Tibial nerve (tissue), 4 donors: ENCODE measurements at regions not wholly inside any gene's neighbourhood (a gene's known extent, or its start where the extent isn't known, plus 50 kb on each side); places are given as distances from the start of the nearest gene placed in this dataset.

Experiments used
- DNase-seq, 2 donors: peaks; one replicate each; pipeline ENCODE4 v3.0.0-alpha.2; 2019; ENCODE audit warnings: low spot score in 2 of 2
- H3K27ac ChIP-seq, 4 donors: fragments of 200-600 bp; sonication (generic) in 3 of 4; one replicate each; pipeline ENCODE4 v1.5.1; 2017 to 2019; ENCODE audit warnings: mild to moderate bottlenecking in 1 of 4
- H3K27me3 ChIP-seq, 2 donors: fragments of 200-600 bp; sonication (generic) in 1 of 2; one replicate each; pipeline versions ENCODE4 v1.5.1 to v1.6.0; 2017 to 2019
- H3K36me3 ChIP-seq, 3 donors: fragments of 200-600 bp; sonication (generic); one replicate each; pipeline ENCODE4 v1.5.1; 2018 to 2019
- H3K4me1 ChIP-seq, 4 donors: fragments of 200-600 bp; sonication (generic) in 3 of 4; one replicate each; pipeline ENCODE4 v1.5.1; 2017 to 2019
- H3K4me3 ChIP-seq, 4 donors: fragments of 200-600 bp; sonication (generic) in 3 of 4; one replicate each; pipeline ENCODE4 v1.5.1; 2017 to 2019; ENCODE audit warnings: mild to moderate bottlenecking in 1 of 4, moderate library complexity in 1 of 4
- H3K9me3 ChIP-seq, 4 donors: fragments of 200-600 bp; sonication (generic) in 3 of 4; one replicate each; pipeline ENCODE4 v1.5.1; 2017 to 2019
- EP300 ChIP-seq, 2 donors: sonication (generic); formaldehyde crosslinking; IDR thresholded peaks; one replicate each; pipeline ENCODE4 v1.6.1; 2017; ENCODE audit warnings: antibody characterized with exemption in 2 of 2, mild to moderate bottlenecking in 1 of 2
- POLR2A ChIP-seq, 2 donors: fragments of 450-650 bp; IDR thresholded peaks; one replicate each; pipeline ENCODE4 v1.6.1; 2017; ENCODE audit warnings: antibody characterized with exemption in 2 of 2, mild to moderate bottlenecking in 2 of 2, moderate library complexity in 2 of 2
- WGBS, 2 donors: methylation state at CpG; one replicate each; pipeline ENCODE4 v1.1.5; 2018; 5-methylcytosine and 5-hydroxymethylcytosine counted together
- TF ChIP-seq, protein P1 (sequence below), 5 experiments: fragments of 200-600 bp in 3 of 5; fragments of 450-650 bp in 2 of 5; sonication (generic) in 3 of 5; IDR thresholded peaks; one replicate each; pipeline ENCODE4 v1.5.1; 2016 to 2019; ENCODE audit warnings: antibody characterized with exemption in 5 of 5, mild to moderate bottlenecking in 3 of 5, moderate library complexity in 2 of 5

DNA sequence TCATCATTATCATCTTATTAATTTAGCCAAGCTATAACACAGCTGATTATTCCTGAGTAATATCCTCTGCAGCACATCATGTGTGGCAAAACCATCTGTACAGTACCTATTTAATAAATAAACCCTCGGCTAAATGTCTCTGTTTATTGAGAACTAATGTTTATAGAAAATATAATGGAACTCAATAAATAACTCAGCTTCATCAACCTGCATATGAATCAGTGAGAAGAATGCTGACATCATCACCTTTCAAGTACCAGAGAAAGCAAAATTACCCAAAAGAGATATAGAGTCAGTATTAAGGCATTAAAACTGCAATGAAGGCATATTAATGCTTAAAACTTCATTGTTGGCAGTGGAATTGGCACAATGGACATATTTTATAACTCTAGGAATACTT is 558.3 kb downstream of the PLCL1 start:
- no peaks in the 10 kb centered on the region for H3K4me1 ChIP-seq
- no peaks in the 10 kb centered on the region for H3K27me3 ChIP-seq
- TF ChIP-seq, protein P1, sequence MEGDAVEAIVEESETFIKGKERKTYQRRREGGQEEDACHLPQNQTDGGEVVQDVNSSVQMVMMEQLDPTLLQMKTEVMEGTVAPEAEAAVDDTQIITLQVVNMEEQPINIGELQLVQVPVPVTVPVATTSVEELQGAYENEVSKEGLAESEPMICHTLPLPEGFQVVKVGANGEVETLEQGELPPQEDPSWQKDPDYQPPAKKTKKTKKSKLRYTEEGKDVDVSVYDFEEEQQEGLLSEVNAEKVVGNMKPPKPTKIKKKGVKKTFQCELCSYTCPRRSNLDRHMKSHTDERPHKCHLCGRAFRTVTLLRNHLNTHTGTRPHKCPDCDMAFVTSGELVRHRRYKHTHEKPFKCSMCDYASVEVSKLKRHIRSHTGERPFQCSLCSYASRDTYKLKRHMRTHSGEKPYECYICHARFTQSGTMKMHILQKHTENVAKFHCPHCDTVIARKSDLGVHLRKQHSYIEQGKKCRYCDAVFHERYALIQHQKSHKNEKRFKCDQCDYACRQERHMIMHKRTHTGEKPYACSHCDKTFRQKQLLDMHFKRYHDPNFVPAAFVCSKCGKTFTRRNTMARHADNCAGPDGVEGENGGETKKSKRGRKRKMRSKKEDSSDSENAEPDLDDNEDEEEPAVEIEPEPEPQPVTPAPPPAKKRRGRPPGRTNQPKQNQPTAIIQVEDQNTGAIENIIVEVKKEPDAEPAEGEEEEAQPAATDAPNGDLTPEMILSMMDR (IDR thresholded peaks at IDR 0.05): no peak
- TF ChIP-seq EP300 (IDR thresholded peaks at IDR 0.05) (no peak), POLR2A (IDR thresholded peaks at IDR 0.05) (no peak)
- no peaks in the 10 kb centered on the region for H3K36me3 ChIP-seq
- 69 to 86% methylated on average over 1 of the region's 1 CpG for WGBS, 2 donors
- H3K27ac ChIP-seq: no peak overlapping the region
- DNase-seq: no peak
- no peaks in the 10 kb centered on the region for H3K9me3 ChIP-seq
- H3K4me3 ChIP-seq: no peak overlapping the region

DNA sequence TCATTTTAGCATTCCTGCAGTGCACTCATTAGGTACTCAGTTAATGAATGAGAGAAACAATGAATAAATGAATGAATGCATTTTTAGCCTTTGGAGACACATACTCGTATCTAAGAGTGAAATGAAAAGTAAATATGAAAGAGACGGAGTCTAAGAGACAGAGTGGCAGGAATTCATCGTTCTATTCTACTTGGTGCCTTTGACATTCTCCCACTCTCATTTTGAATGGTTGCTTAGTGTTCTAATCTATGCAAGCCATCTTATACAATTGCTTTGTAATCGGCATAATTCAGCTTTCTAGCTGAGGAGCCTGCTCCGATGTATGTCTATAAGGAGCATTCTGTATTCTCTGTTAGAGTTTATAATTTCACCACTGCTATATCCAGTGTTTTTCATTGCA is 554.9 kb downstream of the PLCL1 start:
- no peak for DNase-seq
- Histone ChIP-seq H3K4me3 (no peak overlapping the region), H3K9me3 (no peaks in the 10 kb centered on the region), H3K36me3 (no peaks in the 10 kb centered on the region), H3K27ac (no peak overlapping the region), H3K4me1 (no peaks in the 10 kb centered on the region), H3K27me3 (no peaks in the 10 kb centered on the region)
- TF ChIP-seq EP300 (IDR thresholded peaks at IDR 0.05) (no peak), POLR2A (IDR thresholded peaks at IDR 0.05) (no peak)
- TF ChIP-seq, protein P1 (IDR thresholded peaks at IDR 0.05): no peak
- WGBS, 2 donors: 55 to 72% methylated on average over 5 of the region's 5 CpGs

DNA sequence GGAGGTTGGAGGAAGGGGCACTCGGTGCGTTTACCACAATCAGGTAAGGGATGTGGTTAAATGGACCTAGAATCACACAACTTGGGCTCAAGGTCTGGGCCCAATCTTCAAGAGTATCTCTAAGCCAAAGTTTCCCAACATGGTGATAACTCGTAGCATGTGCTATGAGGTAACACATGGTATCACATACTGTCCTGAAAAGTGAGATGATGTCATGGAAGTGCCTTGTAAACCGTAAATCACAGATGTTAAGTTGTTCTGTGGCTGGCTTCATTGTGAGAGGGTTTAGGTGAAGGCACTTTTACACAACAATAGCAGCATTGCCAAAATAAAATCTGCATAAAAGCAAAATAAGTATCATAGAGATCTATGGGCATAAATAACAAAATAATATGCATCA is 551.8 kb downstream of the PLCL1 start:
- H3K9me3 ChIP-seq: no peaks in the 10 kb centered on the region
- TF ChIP-seq EP300 (IDR thresholded peaks at IDR 0.05): no peak
- TF ChIP-seq, protein P1 (IDR thresholded peaks at IDR 0.05): no peak
- 91% methylated on average over 4 of the region's 4 CpGs for WGBS, 2 donors

DNA sequence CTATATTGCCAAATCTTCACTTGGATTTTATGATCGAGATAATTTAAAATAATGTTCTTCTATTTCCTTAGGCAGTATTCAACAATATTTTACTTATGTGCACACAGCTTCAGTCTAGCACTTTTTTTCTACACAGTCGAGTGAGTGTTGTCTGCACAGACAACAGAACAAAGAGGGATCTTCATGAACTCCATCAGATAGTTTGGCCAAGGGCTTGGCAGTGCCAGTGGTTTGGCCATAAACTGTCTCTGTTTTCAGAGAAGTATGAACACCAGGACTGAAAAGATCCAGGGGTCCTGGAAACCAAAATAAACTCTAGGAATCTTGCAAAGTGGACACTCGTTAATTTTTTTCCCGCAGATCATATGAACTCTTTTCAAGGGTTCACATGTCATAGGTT is 547.3 kb downstream of the PLCL1 start:
- no peaks in the 10 kb centered on the region for H3K4me1 ChIP-seq

More for the DNA sequence above, 551.8 kb downstream of the PLCL1 start:
- Histone ChIP-seq H3K27me3 (no peaks in the 10 kb centered on the region), H3K4me3 (no peak overlapping the region), H3K36me3 (no peaks in the 10 kb centered on the region), H3K27ac (no peak overlapping the region), H3K4me1 (no peaks in the 10 kb centered on the region)
- no peak for DNase-seq

DNA sequence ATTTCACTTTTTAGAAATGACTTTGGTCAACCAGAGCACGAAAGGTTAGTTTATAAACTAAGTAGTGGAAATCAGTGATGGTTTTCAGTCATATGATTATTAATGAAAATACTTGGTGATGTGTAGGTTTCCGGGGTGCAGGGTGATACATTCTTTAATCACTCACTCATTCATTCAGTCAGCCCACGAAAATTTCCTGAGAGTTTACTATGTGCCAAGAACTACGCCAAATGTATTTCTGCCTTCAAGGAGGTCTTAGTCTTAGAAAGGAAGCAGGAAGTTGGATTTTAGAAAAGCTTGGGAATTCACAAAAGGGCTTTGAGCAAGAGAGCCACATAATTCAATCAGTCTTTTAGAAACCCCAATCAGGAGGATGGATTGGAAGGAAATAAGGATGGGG is 543.6 kb downstream of the PLCL1 start:
- TF ChIP-seq, protein P1 (IDR thresholded peaks at IDR 0.05): no peak
- TF ChIP-seq POLR2A (IDR thresholded peaks at IDR 0.05) (no peak), EP300 (IDR thresholded peaks at IDR 0.05) (no peak)
- 74% methylated on average over 4 of the region's 4 CpGs for WGBS, 2 donors

More for the DNA sequence above, 547.3 kb downstream of the PLCL1 start:
- Histone ChIP-seq H3K36me3 (no peaks in the 10 kb centered on the region), H3K27ac (no peak overlapping the region), H3K4me3 (no peak overlapping the region), H3K9me3 (no peaks in the 10 kb centered on the region), H3K27me3 (no peaks in the 10 kb centered on the region)
- 44 to 48% methylated on average over 4 of the region's 4 CpGs for WGBS, 2 donors
- TF ChIP-seq POLR2A (IDR thresholded peaks at IDR 0.05) (no peak), EP300 (IDR thresholded peaks at IDR 0.05) (no peak)
- TF ChIP-seq, protein P1 (IDR thresholded peaks at IDR 0.05): no peak
- DNase-seq: no peak

More for the DNA sequence above, 543.6 kb downstream of the PLCL1 start:
- Histone ChIP-seq H3K36me3 (no peaks in the 10 kb centered on the region), H3K27ac (no peak overlapping the region), H3K4me1 (no peaks in the 10 kb centered on the region), H3K4me3 (no peak overlapping the region), H3K9me3 (no peaks in the 10 kb centered on the region), H3K27me3 (no peaks in the 10 kb centered on the region)
- no peak for DNase-seq
